HUES64 (cell line): ENCODE measurements at regions not wholly inside any gene's neighbourhood (a gene's known extent, or its start where the extent isn't known, plus 50 kb on each side); places are given as distances from the start of the nearest gene placed in this dataset.

Experiments used
- H3K27ac ChIP-seq: 2 replicates; pipeline ENCODE4 v1.7.0; 2013; ENCODE audit warnings: low read depth, low read length, inconsistent platforms
- H3K27me3 ChIP-seq: 2 replicates; pipeline ENCODE4 v1.6.1; 2013; ENCODE audit warnings: mild to moderate bottlenecking, low read length; ENCODE audit not compliant: insufficient read depth
- H3K36me3 ChIP-seq: 2 replicates; pipeline ENCODE4 v1.6.1; 2013; ENCODE audit warnings: mild to moderate bottlenecking, low read length; ENCODE audit not compliant: insufficient read depth
- H3K4me1 ChIP-seq: 2 replicates; pipeline ENCODE4 v1.6.1; 2013; ENCODE audit warnings: mild to moderate bottlenecking, low read length, moderate library complexity; ENCODE audit not compliant: insufficient read depth
- H3K4me3 ChIP-seq: 2 replicates; pipeline ENCODE4 v1.5.1; 2013; ENCODE audit warnings: mild to moderate bottlenecking, low read length, moderate library complexity
- H3K9ac ChIP-seq: 2 replicates; pipeline ENCODE4 v1.6.1; 2013; ENCODE audit warnings: mild to moderate bottlenecking, low read depth, low read length
- H3K9me3 ChIP-seq: 2 replicates; pipeline ENCODE4 v1.6.1; 2013; ENCODE audit warnings: low read depth, low read length; ENCODE audit not compliant: insufficient read depth
- WGBS: fragments of 150-250, 120-280 bp; methylation state at CpG from one replicate; pipeline ENCODE4 v1.1.7; 2013; ENCODE audit warnings: missing lambda C conversion rate; 5-methylcytosine and 5-hydroxymethylcytosine counted together

GRCh38 chr4:177052211-177052934 is 257.3 kb upstream of the NEIL3 start:
- no peak overlapping the region for H3K9ac ChIP-seq
- H3K27ac ChIP-seq: no peak overlapping the region
- no peaks in the 10 kb centered on the region for H3K4me1 ChIP-seq
- H3K4me3 ChIP-seq: no peak overlapping the region
- no peaks in the 10 kb centered on the region for H3K36me3 ChIP-seq
- H3K9me3 ChIP-seq: no peaks in the 10 kb centered on the region
- 94% methylated on average over 4 of the region's 4 CpGs for WGBS
- no peaks in the 10 kb centered on the region for H3K27me3 ChIP-seq

- H3K4me1 ChIP-seq: no peaks in the 10 kb centered on the region
- no peak overlapping the region for H3K4me3 ChIP-seq
- no peaks in the 10 kb centered on the region for H3K36me3 ChIP-seq
- no peaks in the 10 kb centered on the region for H3K9me3 ChIP-seq
- H3K27me3 ChIP-seq: no peaks in the 10 kb centered on the region
- no peak overlapping the region for H3K9ac ChIP-seq
- 92% methylated on average over 2 of the region's 2 CpGs for WGBS
- no peak overlapping the region for H3K27ac ChIP-seq
These were observed 252.5 kb upstream of the NEIL3 start for GRCh38 chr4:177057186-177057585.

DNA sequence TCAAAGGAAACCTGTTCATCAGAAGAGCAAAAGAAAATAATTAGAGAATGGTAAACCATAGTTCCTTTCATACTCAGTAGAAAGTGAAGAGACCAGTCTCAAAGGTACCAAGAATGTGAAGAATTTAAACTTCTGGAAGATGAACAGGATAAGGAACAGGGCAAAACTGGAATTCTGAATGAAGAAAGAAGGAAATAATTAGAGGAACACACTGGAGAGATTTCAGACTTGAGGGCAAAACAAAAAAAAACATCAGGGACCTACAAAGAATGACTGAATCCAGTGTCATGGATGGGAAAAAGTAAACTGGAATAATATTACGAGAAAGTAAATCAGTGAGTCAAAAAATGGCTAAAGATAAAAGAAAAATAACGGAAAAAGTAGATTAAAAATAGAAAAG is 245.6 kb upstream of the NEIL3 start:
- no peaks in the 10 kb centered on the region for H3K4me1 ChIP-seq
- H3K9me3 ChIP-seq: no peaks in the 10 kb centered on the region
- no peaks in the 10 kb centered on the region for H3K27me3 ChIP-seq
- no peak overlapping the region for H3K4me3 ChIP-seq
- H3K27ac ChIP-seq: no peak overlapping the region
- 100% methylated on average over 1 of the region's 2 CpGs for WGBS
- H3K9ac ChIP-seq: no peak overlapping the region
- no peaks in the 10 kb centered on the region for H3K36me3 ChIP-seq

DNA sequence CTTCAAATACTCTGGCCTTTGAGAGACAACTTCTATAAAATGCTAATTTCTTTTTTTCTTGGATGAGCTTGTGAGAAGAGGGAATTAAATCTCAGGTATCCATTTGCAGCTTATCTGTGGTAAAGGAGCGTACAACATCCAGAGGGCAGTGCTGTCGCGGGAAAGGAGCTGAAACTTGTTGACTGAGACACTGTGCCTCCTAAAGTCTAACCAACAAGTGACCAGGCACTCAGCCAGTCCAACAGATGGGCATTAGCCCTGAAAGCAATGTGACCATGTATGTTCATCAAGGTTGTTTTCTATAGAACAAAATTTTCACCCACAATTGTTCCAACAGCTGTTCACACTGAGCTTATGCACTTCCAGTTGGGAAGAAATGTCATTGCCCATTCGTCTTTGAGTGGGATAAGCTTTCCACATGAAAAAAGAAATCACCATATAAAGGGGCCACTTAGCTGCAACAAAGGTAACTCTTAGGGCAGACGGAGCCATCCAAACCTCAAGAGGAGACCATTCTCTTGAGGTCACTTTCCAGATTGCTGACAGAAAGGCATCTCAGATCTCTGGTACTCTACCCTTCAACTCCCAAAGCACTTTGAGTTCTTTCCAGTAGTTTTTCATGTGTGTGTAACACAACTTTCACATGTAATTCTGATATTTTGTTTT is 244.8 kb upstream of the NEIL3 start:
- H3K4me1 ChIP-seq: no peaks in the 10 kb centered on the region
- no peak overlapping the region for H3K4me3 ChIP-seq
- no peak overlapping the region for H3K27ac ChIP-seq
- no peak overlapping the region for H3K9ac ChIP-seq
- H3K9me3 ChIP-seq: no peaks in the 10 kb centered on the region
- H3K36me3 ChIP-seq: no peaks in the 10 kb centered on the region
- no peaks in the 10 kb centered on the region for H3K27me3 ChIP-seq
- WGBS: 72% methylated on average over 5 of the region's 5 CpGs

DNA sequence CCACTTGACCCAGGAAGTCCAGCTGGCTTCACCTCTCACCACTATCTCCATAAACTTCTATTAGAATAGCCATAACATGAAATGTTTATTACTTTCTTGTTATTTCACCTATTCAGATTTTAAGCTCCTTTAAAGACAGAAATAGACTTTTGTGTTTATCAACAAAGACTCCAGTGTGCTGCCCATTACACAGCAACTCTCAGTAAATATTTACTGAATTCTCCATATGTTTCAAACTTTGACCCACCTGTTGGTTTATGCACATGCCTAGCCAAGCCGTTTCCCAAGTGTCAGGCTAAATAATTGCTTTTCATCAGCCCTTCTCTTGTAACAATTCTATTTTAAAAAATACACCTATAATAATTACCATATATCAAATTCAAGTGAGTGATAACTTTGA is 242.9 kb upstream of the NEIL3 start:
- 100% methylated on average over 1 of the region's 1 CpG for WGBS
- H3K27me3 ChIP-seq: no peaks in the 10 kb centered on the region

GRCh38 chr4:177070533-177071058 is 239.1 kb upstream of the NEIL3 start:
- WGBS: 95% methylated on average over 2 of the region's 2 CpGs
- no peaks in the 10 kb centered on the region for H3K36me3 ChIP-seq
- no peak overlapping the region for H3K9ac ChIP-seq
- no peaks in the 10 kb centered on the region for H3K27me3 ChIP-seq
- H3K27ac ChIP-seq: no peak overlapping the region
- H3K4me3 ChIP-seq: no peak overlapping the region
- H3K9me3 ChIP-seq: no peaks in the 10 kb centered on the region
- H3K4me1 ChIP-seq: no peaks in the 10 kb centered on the region

More for the DNA sequence above, 242.9 kb upstream of the NEIL3 start:
- Histone ChIP-seq H3K9me3 (no peaks in the 10 kb centered on the region), H3K9ac (no peak overlapping the region), H3K4me3 (no peak overlapping the region), H3K27ac (no peak overlapping the region), H3K4me1 (no peaks in the 10 kb centered on the region), H3K36me3 (no peaks in the 10 kb centered on the region)

GRCh38 chr4:177077095-177077971 is 232.3 kb upstream of the NEIL3 start:
- no peaks in the 10 kb centered on the region for H3K4me1 ChIP-seq
- H3K9ac ChIP-seq: no peak overlapping the region
- no peaks in the 10 kb centered on the region for H3K27me3 ChIP-seq
- H3K4me3 ChIP-seq: no peak overlapping the region
- no peak overlapping the region for H3K27ac ChIP-seq
- H3K9me3 ChIP-seq: no peaks in the 10 kb centered on the region
- no peaks in the 10 kb centered on the region for H3K36me3 ChIP-seq
- WGBS: 92% methylated on average over 3 of the region's 4 CpGs

DNA sequence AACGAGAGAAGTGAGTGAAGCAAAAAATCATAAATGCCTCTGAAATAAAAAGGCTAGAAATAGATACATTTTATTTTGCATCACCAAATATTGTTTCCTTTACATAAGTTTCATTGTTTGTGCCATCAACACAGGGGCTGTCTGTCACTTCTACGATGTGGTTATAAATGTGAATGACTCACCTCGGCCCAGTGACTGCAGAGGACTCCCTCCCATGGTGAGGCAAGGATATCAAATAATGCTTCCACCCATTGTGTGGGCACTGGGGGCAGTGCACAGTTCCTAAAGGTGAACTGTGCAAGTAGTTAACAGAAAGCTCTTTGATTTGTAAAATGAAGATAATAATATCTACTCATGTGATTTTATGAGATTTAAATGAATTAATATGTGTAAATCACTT is 230.3 kb upstream of the NEIL3 start:
- Histone ChIP-seq H3K27ac (no peak overlapping the region), H3K4me1 (peaks cover 8% of the 10 kb centered on the region; the same call in 1 of the 2 replicates), H3K9ac (no peak overlapping the region), H3K9me3 (no peaks in the 10 kb centered on the region), H3K4me3 (no peak overlapping the region), H3K27me3 (no peaks in the 10 kb centered on the region), H3K36me3 (no peaks in the 10 kb centered on the region)
- WGBS: 39% methylated on average over 3 of the region's 3 CpGs

DNA sequence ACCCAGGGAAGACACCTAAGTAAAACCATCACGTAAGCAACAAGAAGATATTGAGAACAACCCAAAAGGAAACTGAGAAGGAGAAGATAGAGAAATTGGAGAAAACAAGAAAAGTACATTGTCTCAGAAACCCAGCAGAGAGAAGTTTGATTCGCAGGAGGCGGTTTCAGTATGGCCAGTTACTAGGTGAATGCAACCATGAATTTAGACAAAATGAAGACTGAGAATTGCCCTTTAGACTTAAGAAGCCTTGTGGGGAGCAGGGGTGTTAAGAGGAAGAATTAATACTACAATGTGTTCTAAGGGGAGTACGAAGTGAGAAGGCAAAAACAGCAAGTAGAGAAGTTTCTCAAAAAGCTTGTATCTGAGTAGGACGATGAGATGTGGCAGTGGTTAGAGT is 229.3 kb upstream of the NEIL3 start:
- Histone ChIP-seq H3K4me1 (peaks cover 8% of the 10 kb centered on the region; the same call in 1 of the 2 replicates), H3K4me3 (no peak overlapping the region), H3K36me3 (no peaks in the 10 kb centered on the region), H3K27ac (no peak overlapping the region), H3K9ac (no peak overlapping the region), H3K27me3 (no peaks in the 10 kb centered on the region), H3K9me3 (no peaks in the 10 kb centered on the region)
- 95% methylated on average over 4 of the region's 5 CpGs for WGBS

DNA sequence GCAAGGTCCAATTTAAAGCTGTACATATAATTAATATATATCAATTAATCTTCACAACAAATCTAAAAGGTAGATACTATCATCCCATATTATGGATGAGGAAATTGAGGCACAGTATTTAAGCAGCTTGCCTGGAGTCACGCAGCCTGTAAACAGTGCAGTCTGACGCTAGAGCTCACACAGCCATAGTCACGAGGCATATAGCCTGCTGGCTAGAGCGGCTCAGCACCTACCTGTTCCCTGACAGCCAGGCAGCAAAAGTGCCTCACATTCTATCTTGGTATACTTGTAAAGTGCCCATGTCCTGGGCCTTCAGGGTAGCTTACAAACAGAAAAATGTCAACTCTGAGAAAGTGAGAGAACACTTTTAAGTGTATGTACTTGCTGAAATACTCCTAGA is 222.6 kb upstream of the NEIL3 start:
- H3K9ac ChIP-seq: no peak overlapping the region
- H3K4me3 ChIP-seq: no peak overlapping the region
- no peaks in the 10 kb centered on the region for H3K27me3 ChIP-seq
- H3K9me3 ChIP-seq: no peaks in the 10 kb centered on the region
- no peak overlapping the region for H3K27ac ChIP-seq
- no peaks in the 10 kb centered on the region for H3K36me3 ChIP-seq
- 92% methylated on average over 4 of the region's 4 CpGs for WGBS
- H3K4me1 ChIP-seq: peaks cover 8% of the 10 kb centered on the region; the same call in 1 of the 2 replicates

DNA sequence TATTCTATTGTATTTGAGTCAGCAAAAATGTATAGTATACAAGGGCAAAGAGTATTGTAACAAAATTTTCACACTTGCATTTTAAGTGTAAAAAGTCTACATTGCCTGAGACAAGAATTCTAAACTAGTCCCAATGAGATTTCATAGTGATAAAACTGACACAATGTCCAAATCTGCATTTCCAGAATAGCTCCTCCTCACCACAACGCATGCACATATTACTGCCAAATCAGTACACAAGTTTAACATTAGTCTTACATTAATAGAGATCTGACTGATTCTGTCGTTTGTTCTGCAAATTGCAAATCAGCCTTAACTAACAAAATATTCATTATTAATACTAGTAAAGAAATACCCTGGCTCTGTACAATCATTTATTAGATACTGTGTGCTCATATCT is 222.2 kb upstream of the NEIL3 start:
- Histone ChIP-seq H3K36me3 (no peaks in the 10 kb centered on the region), H3K9me3 (no peaks in the 10 kb centered on the region), H3K27me3 (no peaks in the 10 kb centered on the region), H3K4me1 (peaks cover 8% of the 10 kb centered on the region; the same call in 1 of the 2 replicates), H3K27ac (no peak overlapping the region), H3K9ac (no peak overlapping the region), H3K4me3 (no peak overlapping the region)
- WGBS: 100% methylated on average over 2 of the region's 2 CpGs
